Endothelial cell of umbilical vein (primary cell): ENCODE measurements at regions not wholly inside any gene's neighbourhood (a gene's known extent, or its start where the extent isn't known, plus 50 kb on each side); places are given as distances from the start of the nearest gene placed in this dataset.

Experiments
- CTCF ChIP-seq, 2 donors: IDR thresholded peaks; 1 replicate in 1 of 2; 2 replicates in 1 of 2; pipeline ENCODE4 v1.5.1; 2011; ENCODE audit warnings: low read length in 2 of 2, mild to moderate bottlenecking in 2 of 2, moderate library complexity in 2 of 2, control low read depth in 1 of 2, inconsistent platforms in 1 of 2, low read depth in 1 of 2; ENCODE audit not compliant: insufficient read depth in 1 of 2; ENCODE audit errors: extremely low read depth in 1 of 2
- EZH2 ChIP-seq: IDR thresholded peaks from 2 replicates; pipeline ENCODE4 v1.6.1; 2012; ENCODE audit warnings: borderline replicate concordance, low read depth, mild to moderate bottlenecking, moderate library complexity, low read length, inconsistent platforms; ENCODE audit not compliant: severe bottlenecking
- MAX ChIP-seq: IDR thresholded peaks from 2 replicates; pipeline ENCODE4 v1.6.1; 2011; ENCODE audit not compliant: insufficient read depth, insufficient read length
- POLR2A ChIP-seq: IDR thresholded peaks from 2 replicates; pipeline ENCODE4 v1.6.1; 2012; ENCODE audit warnings: low read depth, mild to moderate bottlenecking, control low read depth, low read length
- POLR2AphosphoS5 ChIP-seq: IDR thresholded peaks from 2 replicates; pipeline ENCODE4 v1.6.1; 2012; ENCODE audit warnings: low read depth, mild to moderate bottlenecking, control low read depth, low read length, moderate library complexity; ENCODE audit not compliant: insufficient read depth

GRCh38 chr12:91870872-91871707 is 274.6 kb downstream of the BTG1 start:
- TF ChIP-seq CTCF (IDR thresholded peaks at IDR 0.05; ENCODE audit: extremely low read depth in 1 of 2, insufficient read depth in 1 of 2, low read depth in 1 of 2, low read length in 2 of 2) (no peak), POLR2A (no peak), POLR2AphosphoS5 (no peak), EZH2 (no peak), MAX (no peak)
